Left lobe of liver (tissue), 2 donors: ENCODE measurements at regions not wholly inside any gene's neighbourhood (a gene's known extent, or its start where the extent isn't known, plus 50 kb on each side); places are given as distances from the start of the nearest gene placed in this dataset.

Experiments
- ATAC-seq: fragments of 200-7000 bp; cut with Tn5 transposase; one replicate; pipeline ENCODE4 v1.9.1; 2020; ENCODE audit warnings: mild to moderate bottlenecking, moderate library complexity
- DNase-seq: peaks from one replicate; pipeline ENCODE4 v3.0.0-alpha.2; 2020; ENCODE audit warnings: low spot score
- donor health status: DM: no; HTN: no; CAD: no; lungs with moderate emphysema.
- donor health status: DM: no; HTN: yes; CAD: no.

DNA sequence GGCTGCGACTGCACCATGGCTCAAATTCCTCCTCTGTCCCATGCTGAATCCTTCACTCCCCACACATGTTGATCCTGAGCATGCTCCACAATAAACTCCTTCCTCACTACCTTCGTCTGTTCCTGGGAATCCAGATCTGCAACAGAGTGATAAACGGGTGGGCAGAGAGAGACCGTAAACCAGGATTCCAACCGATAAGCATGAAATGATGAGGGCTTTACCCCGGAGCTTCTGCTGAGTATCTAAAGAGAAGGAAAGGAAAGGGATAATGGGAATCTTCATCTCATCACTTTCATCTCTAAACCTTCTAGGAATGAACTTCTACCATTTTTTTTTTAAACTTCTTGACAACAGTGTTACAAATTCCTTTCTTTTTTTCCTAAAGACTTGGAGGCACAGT, 329.3 kb upstream of the TNP1 start:
- no peak for ATAC-seq
- no peak for DNase-seq

DNA sequence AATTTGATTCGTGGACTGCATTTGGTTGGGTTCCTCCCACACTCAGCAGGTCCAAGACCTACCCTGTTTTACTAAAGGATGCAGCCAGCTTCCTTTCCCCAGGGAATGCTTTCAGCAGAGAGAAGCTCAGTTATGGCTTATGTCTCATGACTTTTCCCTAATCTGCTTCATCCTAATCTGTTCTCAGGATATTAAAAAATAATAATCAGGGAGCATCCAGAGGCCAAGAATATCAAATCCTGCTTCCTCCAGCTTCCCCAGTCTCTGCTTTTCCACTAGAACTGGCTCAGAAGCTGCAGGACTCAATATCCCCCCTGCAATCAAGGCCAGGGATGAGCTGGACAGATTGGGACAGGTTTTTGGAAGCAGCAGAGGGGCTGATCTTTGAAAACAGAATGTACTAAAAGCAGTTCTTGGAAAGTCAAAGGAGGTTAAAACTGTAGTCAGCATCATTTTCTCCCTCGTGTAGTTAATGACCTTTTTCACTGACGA, 326.9 kb upstream of the TNP1 start:
- ATAC-seq, result no peak
- DNase-seq, result no peak

DNA sequence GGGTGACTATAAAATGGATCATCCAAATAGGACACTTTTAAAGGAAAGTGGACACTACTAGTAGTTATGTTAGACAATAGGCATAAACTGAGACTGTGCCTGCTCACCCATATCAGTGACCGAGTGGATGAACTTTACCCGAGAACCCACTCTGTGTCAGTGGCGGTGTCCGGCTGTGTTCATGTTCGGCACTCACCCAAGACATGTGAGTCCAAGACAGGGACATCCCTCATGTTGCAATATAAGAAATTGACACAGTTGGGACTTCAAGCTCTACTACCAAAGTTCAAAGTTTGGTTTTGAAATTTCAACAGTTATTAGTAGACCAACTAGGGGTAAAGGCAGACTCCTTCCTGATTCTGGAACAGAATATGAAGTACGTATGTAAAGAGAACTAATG, 326.3 kb upstream of the TNP1 start:
- DNase-seq (no peak), ATAC-seq (peak; percentile 40)

DNA sequence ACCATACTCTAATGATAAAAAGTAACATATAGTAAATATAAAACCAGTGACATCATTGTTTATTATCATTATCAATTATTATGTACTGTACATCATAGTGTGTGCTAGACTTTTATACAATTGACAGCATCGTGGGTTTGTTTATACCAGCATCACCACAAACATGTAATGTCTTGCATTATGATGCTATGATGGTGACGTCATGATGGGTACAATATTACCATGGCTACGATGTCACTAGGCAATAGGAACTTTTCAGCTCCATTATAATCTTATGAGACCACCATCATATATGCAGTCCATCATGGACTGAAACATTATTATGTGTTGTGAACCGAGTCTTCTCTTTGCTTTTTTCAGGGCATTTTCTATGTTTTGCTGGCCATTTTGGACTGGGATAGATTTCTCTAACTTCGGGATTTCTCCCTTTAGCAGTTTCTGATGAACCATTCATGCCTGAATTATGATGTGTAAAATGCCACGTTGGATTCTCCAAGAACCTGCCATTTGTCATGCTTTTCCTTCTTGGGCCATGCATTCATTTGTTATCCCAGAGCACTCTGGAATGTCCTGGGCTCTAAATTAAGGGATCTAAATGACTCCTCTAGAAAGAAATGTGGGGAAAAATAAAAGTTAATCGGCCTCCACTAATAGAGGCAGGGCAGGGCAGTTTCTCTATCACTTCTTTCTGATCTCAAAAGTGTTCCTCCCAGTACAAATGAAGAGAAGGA, 325.6 kb upstream of the TNP1 start:
- ATAC-seq (no peak), DNase-seq (no peak)

DNA sequence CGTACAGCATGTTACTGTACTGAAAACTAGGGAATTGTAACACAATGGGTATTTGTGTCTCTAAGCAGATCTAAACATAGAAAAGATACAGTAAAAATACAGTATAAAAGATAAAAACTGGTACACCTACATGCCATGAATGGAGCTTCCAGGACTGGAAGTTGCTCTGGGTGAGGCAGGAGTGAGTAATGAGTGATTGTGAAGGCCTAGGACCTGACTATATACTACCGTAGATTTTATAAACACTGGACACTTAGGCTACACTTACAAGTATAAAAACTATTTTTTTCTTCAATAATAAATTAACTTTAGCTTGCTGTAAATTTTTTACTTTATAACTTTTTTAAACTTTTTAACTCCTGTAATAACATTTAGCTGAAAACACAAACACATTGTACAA, 324.4 kb upstream of the TNP1 start:
- DNase-seq (no peak), ATAC-seq (no peak)

DNA sequence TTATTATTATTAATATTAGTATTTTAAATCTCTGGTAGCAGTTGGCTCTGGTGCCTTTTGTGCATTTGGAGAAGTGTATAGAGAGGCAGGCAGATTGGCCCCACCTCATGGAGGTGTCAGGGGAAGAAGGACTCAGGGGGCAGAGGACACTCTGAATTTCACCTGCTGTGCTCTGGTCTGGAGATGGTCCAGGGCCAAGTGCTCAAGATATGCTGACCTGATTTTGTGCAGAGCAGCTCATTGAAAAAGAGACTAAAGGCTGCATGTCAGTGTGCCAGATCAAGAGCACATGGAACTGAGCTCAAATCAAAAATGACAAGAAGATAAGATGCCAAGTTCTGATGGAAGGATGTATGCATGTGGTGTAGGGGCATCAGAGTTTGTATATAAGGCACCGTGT, 323.6 kb upstream of the TNP1 start:
- ATAC-seq (no peak), DNase-seq (no peak)

DNA sequence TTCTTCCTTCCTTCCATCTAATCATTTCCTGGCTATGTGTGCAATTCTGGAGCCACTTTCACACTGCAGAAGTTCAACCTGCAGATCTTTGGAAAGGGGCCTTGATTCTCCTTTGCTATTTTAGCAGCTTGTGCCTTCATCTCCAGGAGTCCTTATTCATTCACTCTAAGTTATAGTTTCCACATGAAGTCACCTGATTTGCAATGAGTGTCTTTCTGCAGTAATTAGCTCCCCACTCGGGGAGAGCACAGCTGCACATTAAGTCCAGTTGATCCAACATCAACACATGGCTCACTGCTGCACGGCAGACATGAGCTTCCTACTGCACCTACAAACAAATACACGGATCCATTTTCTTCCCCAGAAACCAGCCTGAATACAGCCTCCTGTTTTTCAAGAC, 323.1 kb upstream of the TNP1 start:
- ATAC-seq (no peak), DNase-seq (no peak)

DNA sequence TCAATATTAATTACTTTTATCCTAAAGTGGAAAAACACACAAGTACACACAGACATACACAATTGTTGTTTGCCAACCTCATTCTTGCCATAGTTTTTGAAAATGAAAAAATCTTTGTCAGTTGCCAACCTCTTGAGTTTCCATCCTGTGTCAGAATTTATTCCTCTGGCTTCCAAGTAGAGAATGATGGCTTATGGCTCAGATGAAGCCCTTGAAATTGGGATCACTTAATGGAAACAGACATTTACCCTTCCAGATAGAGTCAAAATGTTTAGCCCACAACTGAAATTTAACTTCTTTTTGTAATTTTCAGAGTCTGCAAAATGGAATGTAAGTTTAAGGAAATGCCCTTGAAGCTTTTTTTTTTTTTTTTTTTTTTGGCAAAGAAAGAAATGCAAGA, 321.6 kb upstream of the TNP1 start:
- DNase-seq, result no peak
- ATAC-seq, result no peak

DNA sequence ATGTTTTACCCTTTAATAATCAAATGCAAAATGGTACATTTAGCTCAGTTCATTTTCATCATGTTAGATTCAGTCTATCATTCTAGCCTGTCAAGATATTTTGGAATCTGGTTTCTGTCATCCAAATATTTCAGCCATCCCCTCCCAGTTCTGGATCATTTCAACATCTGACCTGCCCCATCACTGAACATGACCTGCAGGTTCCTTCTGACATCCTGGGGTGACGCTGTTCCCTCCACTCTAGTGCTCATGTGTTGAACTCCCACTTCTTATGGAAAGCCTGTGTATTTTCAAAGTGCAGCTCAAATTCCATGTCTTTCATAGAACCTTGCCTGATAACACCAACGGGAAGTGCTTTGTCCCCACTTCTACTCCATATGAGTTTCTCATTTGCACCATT, 320.0 kb upstream of the TNP1 start:
- ATAC-seq (no peak), DNase-seq (no peak)

DNA sequence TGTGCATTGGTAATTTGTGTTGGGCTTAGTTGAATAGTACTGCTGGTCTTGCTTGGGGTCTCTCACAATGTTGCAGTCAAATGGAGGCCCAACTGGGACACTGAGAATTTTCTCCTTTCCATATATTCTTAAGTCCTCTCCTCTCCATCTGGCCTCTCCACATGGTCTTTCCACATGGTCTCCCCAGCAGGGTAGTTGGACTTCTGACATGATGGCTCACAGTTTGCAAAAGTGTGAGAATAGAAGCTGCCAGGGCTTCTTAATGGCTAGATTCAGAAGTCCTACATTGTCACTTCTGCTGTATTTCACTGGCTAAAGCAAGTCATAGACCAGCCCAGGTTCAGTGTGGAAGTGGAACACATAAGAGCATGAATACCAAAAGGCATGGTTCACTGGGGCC, 318.5 kb upstream of the TNP1 start:
- DNase-seq, result no peak
- no peak for ATAC-seq

DNA sequence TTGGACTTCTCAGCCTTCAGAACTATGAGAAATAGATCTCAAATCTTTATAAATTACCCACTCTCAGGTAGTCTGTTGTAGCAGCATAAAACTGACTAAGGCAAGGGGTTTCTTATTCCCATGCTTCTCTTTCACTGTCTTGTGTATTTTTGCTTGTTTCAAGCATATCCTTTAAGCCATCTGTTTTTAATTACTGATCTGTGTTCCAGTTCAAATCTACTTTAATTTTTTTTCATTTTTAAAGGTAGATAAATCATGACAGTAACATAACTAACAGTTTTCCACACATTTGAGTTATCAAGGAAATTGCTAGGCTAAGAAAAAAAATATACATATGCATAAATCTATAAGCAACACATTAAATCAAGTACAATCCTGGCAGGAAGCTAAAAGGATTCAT, 317.9 kb upstream of the TNP1 start:
- ATAC-seq (no peak), DNase-seq (no peak)

DNA sequence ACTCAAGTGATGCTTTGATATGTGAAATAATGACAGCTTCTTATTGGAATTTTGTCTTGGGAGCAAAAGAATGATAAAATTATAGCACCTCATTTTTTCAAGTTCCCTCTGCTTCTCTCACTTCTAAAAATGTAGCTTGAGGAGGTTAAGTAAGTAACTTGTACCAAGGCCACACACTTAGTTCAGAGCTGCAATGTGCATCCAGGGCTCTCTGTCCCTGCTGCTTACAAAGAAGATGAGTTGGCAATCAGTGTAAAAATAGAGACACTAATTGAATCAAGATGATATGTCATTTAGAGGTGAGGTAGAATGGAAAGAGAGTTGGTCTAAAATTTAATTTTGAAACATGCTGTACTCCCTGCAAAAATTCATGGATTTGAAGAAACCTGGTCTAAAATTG, 312.0 kb upstream of the TNP1 start:
- DNase-seq (no peak), ATAC-seq (no peak)

DNA sequence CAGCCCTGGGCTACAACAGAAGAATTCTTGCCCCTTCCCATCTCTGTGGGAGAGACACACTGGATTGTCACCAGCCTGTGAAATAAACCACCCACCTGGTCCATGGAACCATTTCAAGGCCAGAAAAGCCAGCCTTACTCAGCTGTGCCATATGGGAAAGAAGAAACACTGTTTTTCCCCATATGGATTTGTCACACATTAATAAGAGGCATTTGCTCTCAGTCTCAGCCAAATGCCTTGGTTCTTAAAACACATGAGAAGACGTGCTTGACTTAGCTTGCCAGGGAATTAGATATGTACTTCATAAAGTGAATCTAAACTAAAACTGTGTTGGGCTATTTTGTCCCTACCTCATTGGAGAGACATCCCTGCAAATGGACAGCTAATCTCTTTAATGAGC, 308.6 kb upstream of the TNP1 start:
- no peak for ATAC-seq
- no peak for DNase-seq

DNA sequence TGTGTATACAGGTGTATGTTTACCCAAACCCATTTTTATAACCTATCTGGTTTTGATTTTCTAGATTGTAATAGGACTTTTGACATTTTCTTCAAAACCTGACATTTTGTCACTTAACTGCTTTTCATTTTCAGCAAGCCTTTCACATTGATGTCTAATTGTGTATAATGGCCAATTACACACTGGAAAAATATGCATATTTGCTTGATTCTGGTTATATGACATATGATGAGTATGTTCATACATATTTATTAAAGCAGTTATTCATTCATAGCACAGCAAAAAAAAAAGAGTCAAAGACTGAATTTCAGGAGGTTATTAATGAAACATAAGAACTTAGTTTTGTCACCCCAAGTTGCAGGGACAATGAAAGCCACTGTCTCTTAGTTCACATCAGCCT, 307.7 kb upstream of the TNP1 start:
- DNase-seq (no peak), ATAC-seq (no peak)

DNA sequence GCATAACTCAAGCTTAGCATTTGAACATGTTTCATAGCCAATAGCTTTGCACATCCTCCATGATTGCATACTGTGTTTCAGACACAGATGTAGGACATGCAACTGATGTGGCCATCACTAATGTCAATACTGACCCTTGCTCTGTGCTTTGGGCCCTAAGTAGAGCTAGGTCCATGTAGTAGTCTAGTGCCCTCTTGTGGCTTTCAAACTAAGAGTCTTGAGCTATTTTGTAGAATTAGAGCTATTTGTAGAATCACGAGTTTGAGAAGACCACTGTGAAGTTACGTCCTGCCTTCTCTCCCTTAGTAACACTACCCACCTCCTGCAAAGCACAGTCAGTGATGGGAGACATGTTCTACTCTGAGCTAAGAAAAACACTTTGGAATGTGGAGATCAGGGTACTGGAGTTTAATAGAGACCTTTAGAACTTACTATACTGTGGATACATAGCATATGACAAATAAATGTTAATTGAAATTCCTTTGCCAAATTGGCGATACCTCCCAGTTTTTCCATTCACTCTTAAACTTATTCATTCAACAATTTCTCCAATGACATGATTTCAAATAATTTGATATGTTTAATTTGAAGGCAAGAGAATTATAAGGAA, 306.5 kb upstream of the TNP1 start:
- DNase-seq, result no peak

DNA sequence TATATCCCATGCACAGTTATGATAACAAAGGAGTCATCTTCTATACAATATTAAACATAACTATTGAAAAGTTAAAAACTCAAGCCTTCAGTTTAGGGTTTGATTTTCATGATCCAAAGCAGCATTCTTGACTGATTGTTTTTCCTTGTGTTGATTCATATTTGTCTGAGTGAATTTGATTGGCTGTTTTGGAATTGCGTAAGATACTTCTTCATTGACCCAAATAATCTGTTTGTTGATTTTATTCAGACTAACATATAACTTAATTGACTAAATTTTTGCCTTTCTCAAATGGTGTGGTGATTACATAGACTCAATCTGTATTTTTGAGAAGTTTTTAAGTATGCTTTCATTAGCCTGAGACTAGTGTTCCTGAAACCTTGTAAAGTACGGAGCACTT, 305.7 kb upstream of the TNP1 start:
- no peak for DNase-seq
- no peak for ATAC-seq

More for the DNA sequence above, 306.5 kb upstream of the TNP1 start:
- peak; percentile 93 for ATAC-seq

DNA sequence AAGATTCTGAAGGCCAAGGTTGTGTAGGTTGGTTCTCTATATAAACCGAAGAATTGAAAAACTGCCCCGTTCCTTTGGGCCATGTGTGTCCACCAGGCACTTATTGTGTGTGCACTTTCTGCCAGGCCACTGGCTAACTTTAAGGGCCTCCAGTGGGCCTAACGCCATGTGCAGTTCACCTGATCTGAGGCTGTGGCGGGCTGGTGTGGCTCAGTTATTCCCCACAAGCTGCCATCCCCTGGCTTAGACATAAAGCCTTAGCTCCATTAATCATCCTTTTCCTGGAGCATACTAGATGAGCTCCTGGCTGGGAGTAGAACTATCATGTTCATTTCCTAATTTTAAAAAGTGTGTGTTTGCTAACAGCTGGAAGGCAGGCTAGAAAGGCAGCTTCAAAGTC, 304.1 kb upstream of the TNP1 start:
- DNase-seq (no peak), ATAC-seq (no peak)

DNA sequence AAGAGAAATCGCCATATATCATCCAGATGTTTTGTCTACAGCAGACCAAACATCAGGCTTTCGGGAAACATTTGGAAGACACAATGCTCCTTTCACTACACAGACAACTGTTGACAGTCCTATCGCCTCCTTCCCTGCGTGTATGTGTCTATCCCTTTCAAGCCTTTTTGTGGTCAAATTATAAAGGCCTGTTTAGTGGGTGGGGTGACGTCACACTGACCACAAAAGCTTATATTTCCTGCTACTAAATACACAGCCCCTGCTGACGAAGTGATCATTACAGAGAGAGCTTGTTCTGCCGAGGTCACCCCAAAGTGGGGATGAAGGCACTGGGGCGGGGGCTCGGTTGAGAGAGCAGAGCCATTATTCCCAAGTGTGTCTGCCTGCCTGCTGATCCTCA, 302.7 kb upstream of the TNP1 start:
- DNase-seq (no peak), ATAC-seq (no peak)

DNA sequence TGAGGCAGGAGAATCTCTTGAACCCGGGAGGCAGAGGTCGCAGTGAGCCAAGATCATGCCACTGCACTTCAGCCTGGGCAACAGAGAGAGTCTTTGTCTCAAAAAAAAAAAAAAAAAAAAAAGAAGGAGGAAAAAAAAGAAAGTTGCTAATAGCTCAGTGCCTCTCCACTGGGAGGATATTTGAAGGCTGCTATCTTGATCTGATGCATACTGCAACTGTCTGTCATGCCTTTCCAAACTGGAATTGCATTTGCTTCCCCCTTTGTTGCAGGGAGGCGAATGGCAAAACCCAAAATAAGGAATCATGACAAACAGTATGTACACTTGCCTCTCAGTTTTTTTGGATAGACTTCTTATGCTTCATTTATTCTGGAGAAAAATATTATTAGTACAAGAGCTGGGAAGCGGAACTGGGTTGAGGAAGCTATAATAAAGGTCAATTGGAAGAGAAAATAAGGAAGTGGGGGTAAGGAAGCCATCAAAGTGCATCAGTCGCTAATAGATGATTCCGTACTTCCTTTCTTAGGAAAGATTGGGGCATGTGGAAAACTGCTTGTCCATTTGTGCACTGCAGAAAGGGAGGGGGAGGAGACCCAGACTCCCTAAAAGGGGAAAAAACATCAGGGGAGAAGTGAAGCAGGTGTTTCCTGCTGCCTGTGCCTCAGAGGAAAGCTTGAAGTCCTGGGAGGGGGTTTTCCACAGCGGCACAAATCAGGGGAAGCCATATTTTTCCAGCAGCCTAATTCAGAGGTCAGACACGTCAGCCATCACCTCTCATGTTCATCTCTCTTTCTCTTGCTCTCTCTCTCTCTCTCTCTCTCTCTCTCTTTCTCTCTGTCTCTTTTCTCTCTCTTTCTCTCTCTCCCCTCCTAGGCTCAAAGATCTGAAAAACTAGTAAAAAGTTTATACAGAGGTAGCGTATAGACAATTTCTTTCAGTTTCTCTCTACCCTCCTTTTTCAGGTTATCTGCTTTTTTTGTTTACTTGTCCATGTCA, 301.4 kb upstream of the TNP1 start:
- ATAC-seq (no peak), DNase-seq (no peak)

DNA sequence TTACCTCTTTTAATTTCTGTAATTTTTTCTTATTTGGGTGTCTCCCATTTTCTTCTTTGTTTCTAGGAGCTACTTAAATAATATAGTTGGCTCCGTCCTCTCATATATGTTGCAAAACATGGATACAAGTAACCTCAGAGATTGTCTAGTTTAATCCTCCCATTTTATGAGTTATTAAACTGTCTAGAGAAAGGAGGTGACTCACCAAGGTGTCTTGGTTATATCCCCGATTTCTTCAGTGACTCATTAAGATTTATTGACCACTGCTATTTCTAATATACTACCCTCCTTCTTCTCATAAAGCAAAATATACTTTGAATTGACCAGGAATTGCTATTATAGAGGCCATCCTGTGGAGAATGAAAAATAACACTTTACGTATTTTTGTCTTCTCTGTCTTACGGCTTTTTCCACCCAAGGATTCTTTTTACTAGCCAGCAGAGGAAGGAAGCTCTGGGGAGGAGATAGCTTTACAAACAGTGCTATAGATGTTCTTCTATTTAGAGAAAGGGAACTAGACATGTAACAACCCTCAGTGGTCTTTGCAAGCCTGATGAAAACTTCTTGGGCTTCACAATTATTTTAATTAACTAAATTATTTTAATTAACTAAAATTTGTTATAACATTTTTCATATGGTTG, 300.4 kb upstream of the TNP1 start:
- ATAC-seq (no peak), DNase-seq (no peak)

DNA sequence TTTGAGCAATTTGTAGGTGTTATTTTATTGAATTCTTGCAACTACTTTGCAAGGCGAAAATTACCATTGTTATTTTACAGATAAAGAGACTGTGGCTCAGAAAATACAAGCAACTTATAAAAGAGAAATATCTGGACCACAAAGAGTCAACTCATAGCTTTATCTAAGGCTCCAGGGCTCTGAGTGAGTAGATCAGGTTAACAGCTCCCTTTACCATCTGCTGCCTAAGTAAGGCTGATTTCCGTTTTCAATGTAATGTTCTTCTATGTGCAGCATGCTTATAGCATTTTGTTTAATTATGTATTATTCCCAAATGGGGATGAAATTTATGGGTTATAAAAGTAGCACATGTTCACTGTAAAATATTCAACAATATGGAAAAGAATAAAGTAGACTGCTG, 299.1 kb upstream of the TNP1 start:
- no peak for DNase-seq
- ATAC-seq, result no peak
